ENCODE measurements at regions not wholly inside any gene's neighbourhood (a gene's known extent, or its start where the extent isn't known, plus 50 kb on each side); places are given as distances from the start of the nearest gene placed in this dataset.

GRCh38 chr16:59111280-59111679, 377.2 kb upstream of the GOT2 start:
- Histone ChIP-seq H3K27ac (ENCODE audit: extremely low read length, insufficient read depth, low read length) (no peak overlapping the region), H3K27me3 (ENCODE audit: control insufficient read depth in 1 of 2, insufficient read depth in 2 of 2, low read length in 2 of 2) (no peaks in the 10 kb centered on the region), H3K4me2 (ENCODE audit: low read depth, low read length) (no peak overlapping the region), H3K79me2 (ENCODE audit: insufficient read depth, low read length) (no peaks in the 10 kb centered on the region), H2AFZ (ENCODE audit: low read length) (no peak overlapping the region), H3K9ac (ENCODE audit: insufficient read depth, low read depth, low read length) (no peak overlapping the region), H4K20me1 (ENCODE audit: insufficient read depth, low read length) (no peaks in the 10 kb centered on the region), H3K36me3 (replicated peaks in 1 of 2; ENCODE audit: control insufficient read depth in 1 of 2, insufficient read depth in 2 of 2, low read length in 2 of 2) (no peaks in the 10 kb centered on the region), H3K4me3 (replicated peaks in 1 of 3; ENCODE audit: insufficient read depth in 1 of 3, low read depth in 2 of 3, low read length in 3 of 3) (no peak overlapping the region), H3K9me3 (ENCODE audit: low read length) (no peaks in the 10 kb centered on the region), H3K4me1 (ENCODE audit: insufficient read depth, low read length) (no peaks in the 10 kb centered on the region)
- POLR2A ChIA-PET, result no interaction called here
- in situ Hi-C loops (cut with HindIII; ENCODE audit: extremely low pct_ligation_motif_present, low pct_unique_long_range_greater_than_20kb), result no loop called here
- no TSS peak for BruUV-seq (replicated peaks)
- FAIRE-seq (no peak), DNase-seq (ENCODE audit: low spot score) (no peak), ATAC-seq (no peak)
- CTCF ChIA-PET (ENCODE audit: low intra/inter-chr PET ratio, low total read pairs), result no interaction called here
- intact Hi-C loops (cut with micrococcal nuclease; ENCODE audit: unreplicated experiment), result no loop called here
- TF ChIP-seq ZNF225 (CRISPR knock-in tag; IDR thresholded peaks at IDR 0.05), result no peak
- TF ChIP-seq ZNF75D (CRISPR knock-in tag; IDR thresholded peaks at IDR 0.05; ENCODE audit: borderline replicate concordance), result no peak
- no peak for TF ChIP-seq BATF2 (CRISPR knock-in tag; IDR thresholded peaks at IDR 0.05)
- TF ChIP-seq ZNF800 (CRISPR knock-in tag; IDR thresholded peaks at IDR 0.05), result no peak
- no peak for TF ChIP-seq ZBTB42 (CRISPR knock-in tag; IDR thresholded peaks at IDR 0.05)
- TF ChIP-seq RFXANK (CRISPR knock-in tag; IDR thresholded peaks at IDR 0.05), result no peak
- TF ChIP-seq ZNF883 (CRISPR knock-in tag; IDR thresholded peaks at IDR 0.05; ENCODE audit: not compliant biosample characterization), result no peak
- TF ChIP-seq ARNT2 (CRISPR knock-in tag; IDR thresholded peaks at IDR 0.05; ENCODE audit: low read depth), result no peak
- no peak for TF ChIP-seq YEATS2 (CRISPR knock-in tag; IDR thresholded peaks at IDR 0.05; ENCODE audit: borderline replicate concordance)
- TF ChIP-seq FOXA1 (IDR thresholded peaks at IDR 0.05), result no peak
- no peak for TF ChIP-seq FOXA1 (CRISPR knock-in tag; IDR thresholded peaks at IDR 0.05)
- TF ChIP-seq ZMAT3 (CRISPR knock-in tag; conservative IDR thresholded peaks at IDR 0.05), result no peak
- TF ChIP-seq ETV6 (CRISPR knock-in tag; conservative IDR thresholded peaks at IDR 0.05), result no peak
- no peak for TF ChIP-seq NFAT5 (CRISPR knock-in tag; IDR thresholded peaks at IDR 0.05)
- no peak for TF ChIP-seq MAFG (CRISPR knock-in tag; IDR thresholded peaks at IDR 0.05)

All from HepG2 (cell line).